ENCODE measurements at regions not wholly inside any gene's neighbourhood (a gene's known extent, or its start where the extent isn't known, plus 50 kb on each side); places are given as distances from the start of the nearest gene placed in this dataset.
"Not testable (repeated sequence)": the region's sequence is repeated elsewhere in the genome, so short reads cannot be mapped to it uniquely, and the experiment has no call there.

DNA sequence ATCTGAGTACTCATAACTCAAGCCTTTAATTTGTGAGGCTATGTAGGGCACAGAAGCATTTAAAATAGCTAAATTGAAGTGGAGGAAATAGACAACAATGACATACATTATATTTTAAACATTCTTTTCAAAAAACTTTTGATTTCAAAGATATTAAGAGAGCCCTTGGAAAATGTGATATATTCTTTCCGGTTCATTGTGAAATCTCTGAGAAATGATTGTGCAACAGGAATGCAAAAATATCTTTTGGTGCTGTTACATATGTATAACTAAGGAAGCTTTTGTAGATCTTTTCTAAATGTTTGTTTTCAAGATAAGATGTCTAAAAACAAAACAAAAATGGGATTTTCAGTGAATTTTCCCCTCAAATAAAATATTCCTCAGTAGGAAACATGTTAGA, 185.2 kb downstream of the LEPR start:
- WGBS, 2 donors, result 77 to 82% methylated on average over 1 of the region's 1 CpG
- intact Hi-C loops (cut with DNase I; ENCODE audit: low total_unique reads), result no loop called here
- H3K4me3 ChIP-seq (ENCODE audit: low read depth, poor library complexity, severe bottlenecking), result no peak overlapping the region

GRCh38 chr1:65606426-65606825, 186.0 kb downstream of the LEPR start:
- intact Hi-C loops (cut with DNase I; ENCODE audit: low total_unique reads), result no loop called here
- no peak for DNase-seq (ENCODE audit: low spot score in 2 of 2)
- no peak for TF ChIP-seq POLR2A (IDR thresholded peaks at IDR 0.05)
- TF ChIP-seq, protein P1, sequence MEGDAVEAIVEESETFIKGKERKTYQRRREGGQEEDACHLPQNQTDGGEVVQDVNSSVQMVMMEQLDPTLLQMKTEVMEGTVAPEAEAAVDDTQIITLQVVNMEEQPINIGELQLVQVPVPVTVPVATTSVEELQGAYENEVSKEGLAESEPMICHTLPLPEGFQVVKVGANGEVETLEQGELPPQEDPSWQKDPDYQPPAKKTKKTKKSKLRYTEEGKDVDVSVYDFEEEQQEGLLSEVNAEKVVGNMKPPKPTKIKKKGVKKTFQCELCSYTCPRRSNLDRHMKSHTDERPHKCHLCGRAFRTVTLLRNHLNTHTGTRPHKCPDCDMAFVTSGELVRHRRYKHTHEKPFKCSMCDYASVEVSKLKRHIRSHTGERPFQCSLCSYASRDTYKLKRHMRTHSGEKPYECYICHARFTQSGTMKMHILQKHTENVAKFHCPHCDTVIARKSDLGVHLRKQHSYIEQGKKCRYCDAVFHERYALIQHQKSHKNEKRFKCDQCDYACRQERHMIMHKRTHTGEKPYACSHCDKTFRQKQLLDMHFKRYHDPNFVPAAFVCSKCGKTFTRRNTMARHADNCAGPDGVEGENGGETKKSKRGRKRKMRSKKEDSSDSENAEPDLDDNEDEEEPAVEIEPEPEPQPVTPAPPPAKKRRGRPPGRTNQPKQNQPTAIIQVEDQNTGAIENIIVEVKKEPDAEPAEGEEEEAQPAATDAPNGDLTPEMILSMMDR (IDR thresholded peaks at IDR 0.05), result no peak
- WGBS, 2 donors, result 69% methylated on average over 3 of the region's 3 CpGs
- H3K4me3 ChIP-seq (ENCODE audit: low read depth, poor library complexity, severe bottlenecking), result no peak overlapping the region

More for the DNA sequence above, 185.2 kb downstream of the LEPR start:
- DNase-seq (ENCODE audit: low spot score in 2 of 2), result no peak
- TF ChIP-seq, protein P1 (IDR thresholded peaks at IDR 0.05), result no peak
- TF ChIP-seq POLR2A (IDR thresholded peaks at IDR 0.05), result no peak

DNA sequence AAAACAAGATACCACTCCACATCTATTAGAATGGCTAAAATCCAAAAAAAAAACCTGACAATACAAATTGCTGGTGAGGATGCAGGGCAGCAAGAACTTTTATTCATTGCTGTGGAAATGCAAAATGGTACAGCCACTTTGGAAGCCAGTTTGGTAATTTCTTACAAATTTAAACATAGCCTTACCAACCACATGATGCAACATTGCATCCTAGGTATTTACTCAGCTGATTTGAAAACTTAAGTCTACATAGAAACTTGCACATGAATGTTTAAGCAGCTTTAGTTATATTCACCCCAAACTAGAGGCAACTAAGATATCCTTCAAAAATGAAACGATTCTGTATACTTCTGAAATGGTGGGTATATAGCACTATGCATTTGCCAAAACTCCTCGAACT, 178.8 kb upstream of the PDE4B start:
- H3K4me3 ChIP-seq (ENCODE audit: low read depth, poor library complexity, severe bottlenecking), result no peak overlapping the region
- 93% methylated on average over 2 of the region's 2 CpGs for WGBS, 2 donors
- intact Hi-C loops (cut with DNase I; ENCODE audit: low total_unique reads), result no loop called here
- DNase-seq (ENCODE audit: low spot score in 2 of 2), result no peak
- no peak for TF ChIP-seq POLR2A (IDR thresholded peaks at IDR 0.05)
- TF ChIP-seq, protein P1 (IDR thresholded peaks at IDR 0.05), result no peak

DNA sequence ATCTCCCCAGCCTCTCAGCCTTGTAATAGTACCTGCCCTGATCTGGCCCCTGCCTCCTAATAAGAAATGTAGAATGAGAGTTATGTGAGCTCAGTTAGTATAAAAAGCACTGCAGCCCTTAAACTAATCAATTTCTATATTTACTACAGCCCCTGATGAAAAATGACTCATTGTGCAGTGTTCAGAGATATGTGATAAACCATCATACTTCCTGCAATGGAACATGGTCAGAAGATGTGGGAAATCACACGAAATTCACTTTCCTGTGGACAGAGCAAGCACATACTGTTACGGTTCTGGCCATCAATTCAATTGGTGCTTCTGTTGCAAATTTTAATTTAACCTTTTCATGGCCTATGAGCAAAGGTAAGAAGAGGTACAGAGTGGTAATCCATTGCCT, 176.8 kb upstream of the PDE4B start:
- H3K4me3 ChIP-seq (ENCODE audit: low read depth, poor library complexity, severe bottlenecking), result no peak overlapping the region
- intact Hi-C loops (cut with DNase I; ENCODE audit: low total_unique reads), result no loop called here
- DNase-seq (ENCODE audit: low spot score in 2 of 2), result no peak
- WGBS, 2 donors, result 59 to 60% methylated on average over 2 of the region's 2 CpGs
- TF ChIP-seq, protein P1 (IDR thresholded peaks at IDR 0.05), result no peak
- no peak for TF ChIP-seq POLR2A (IDR thresholded peaks at IDR 0.05)

GRCh38 chr1:65621721-65622120, 171.0 kb upstream of the PDE4B start:
- DNase-seq (ENCODE audit: low spot score in 2 of 2); H3K4me3 ChIP-seq (ENCODE audit: low read depth, poor library complexity, severe bottlenecking); intact Hi-C loops (cut with DNase I; ENCODE audit: low total_unique reads): not testable (repeated sequence)
- WGBS, 2 donors, result 62 to 76% methylated on average over 1 of the region's 1 CpG

DNA sequence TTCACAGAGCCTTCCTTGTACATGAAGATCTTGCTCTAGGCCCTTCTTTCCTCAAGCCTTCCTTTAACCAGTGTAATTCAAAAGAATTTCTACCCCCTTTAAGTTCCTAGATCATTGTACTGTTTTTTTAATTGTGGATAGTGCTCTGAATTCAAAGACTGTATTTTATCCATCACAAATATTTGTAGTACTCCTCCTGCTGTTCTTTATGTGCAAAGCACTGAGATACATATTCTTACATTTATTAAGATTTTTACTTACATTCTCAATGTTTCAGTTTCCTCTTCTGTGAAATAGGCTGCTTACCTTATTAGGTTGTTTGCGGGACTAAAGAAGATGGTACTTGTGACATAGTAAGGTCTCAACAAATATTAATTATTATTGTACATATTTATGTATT, 168.8 kb upstream of the PDE4B start:
- no peak for TF ChIP-seq POLR2A (IDR thresholded peaks at IDR 0.05)
- no peak overlapping the region for H3K4me3 ChIP-seq (ENCODE audit: low read depth, poor library complexity, severe bottlenecking)
- 98% methylated on average over 1 of the region's 1 CpG for WGBS, 2 donors
- DNase-seq (ENCODE audit: low spot score in 2 of 2), result no peak
- intact Hi-C loops (cut with DNase I; ENCODE audit: low total_unique reads), result no loop called here

DNA sequence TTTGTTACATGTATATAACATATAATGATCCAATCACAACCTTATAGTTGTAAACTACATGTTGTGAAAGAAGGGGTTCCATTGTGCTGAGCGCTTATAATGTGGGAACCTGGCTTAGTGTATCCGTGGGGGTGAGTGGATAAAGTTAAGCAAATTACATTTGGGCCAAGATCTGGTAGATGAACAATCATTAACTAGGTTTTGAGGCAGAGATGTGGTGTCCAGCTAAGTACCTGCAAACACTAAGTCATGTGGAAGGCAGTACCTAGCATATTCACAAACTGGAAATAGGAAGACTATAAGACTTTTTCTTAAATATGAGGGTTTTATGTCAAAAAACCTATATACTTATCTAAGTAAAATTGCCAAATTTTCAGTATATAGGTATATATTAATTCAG, 167.2 kb upstream of the PDE4B start:
- no peak overlapping the region for H3K4me3 ChIP-seq (ENCODE audit: low read depth, poor library complexity, severe bottlenecking)
- TF ChIP-seq, protein P1 (IDR thresholded peaks at IDR 0.05), result no peak
- TF ChIP-seq POLR2A (IDR thresholded peaks at IDR 0.05), result no peak
- no peak for DNase-seq (ENCODE audit: low spot score in 2 of 2)
- intact Hi-C loops (cut with DNase I; ENCODE audit: low total_unique reads), result no loop called here
- 90 to 92% methylated on average over 2 of the region's 2 CpGs for WGBS, 2 donors

Data from lower leg skin (tissue), 4 donors.